Mammary epithelial cell (primary cell): ENCODE measurements at regions not wholly inside any gene's neighbourhood (a gene's known extent, or its start where the extent isn't known, plus 50 kb on each side); places are given as distances from the start of the nearest gene placed in this dataset.

Experiments
- CTCF ChIP-seq, 2 donors: IDR thresholded peaks in 1 of 2; conservative IDR thresholded peaks in 1 of 2; 2 replicates each; pipeline ENCODE4 v1.5.1; 2011 to 2012; ENCODE audit warnings: inconsistent platforms in 2 of 2, low read length in 2 of 2, mild to moderate bottlenecking in 2 of 2, control low read depth in 1 of 2, low read depth in 1 of 2; ENCODE audit not compliant: insufficient read depth in 1 of 2; ENCODE audit errors: extremely low read depth in 1 of 2
- EZH2 ChIP-seq: IDR thresholded peaks from 2 replicates; pipeline ENCODE4 v1.6.1; 2012; ENCODE audit warnings: low read length, inconsistent platforms, borderline replicate concordance

DNA sequence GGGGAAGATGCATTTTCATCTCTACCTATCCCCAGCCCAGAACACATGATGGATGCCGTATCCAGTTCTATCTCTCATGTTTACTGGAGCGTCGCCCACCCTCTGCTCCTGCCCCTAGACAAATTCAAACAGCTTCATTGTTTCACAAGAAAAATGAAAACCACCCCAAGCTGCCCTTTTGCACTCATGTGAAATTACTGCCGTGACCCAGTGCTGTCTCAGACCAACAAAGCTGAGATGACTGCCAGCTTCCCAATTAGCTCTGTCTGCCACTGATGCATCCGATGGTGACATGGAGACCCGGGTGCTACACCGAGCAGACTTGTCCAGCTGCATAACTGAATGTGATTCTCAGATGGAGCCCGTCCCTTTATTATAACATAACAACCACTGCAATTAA is 67.7 kb downstream of the FOXI2 start:
- TF ChIP-seq EZH2, result no peak
- no peak for TF ChIP-seq CTCF (conservative IDR thresholded peaks at IDR 0.05 in 1 of 2, IDR thresholded peaks at IDR 0.05 in 1 of 2; ENCODE audit: extremely low read depth in 1 of 2, insufficient read depth in 1 of 2, low read depth in 1 of 2, low read length in 2 of 2)
